WTC11 (cell line): ENCODE measurements at regions not wholly inside any gene's neighbourhood (a gene's known extent, or its start where the extent isn't known, plus 50 kb on each side); places are given as distances from the start of the nearest gene placed in this dataset.

Experiments
- ATAC-seq: fragments of 200-7000 bp; cut with Tn5 transposase; 2 replicates; pipeline ENCODE4 v1.10.0; 2021; ENCODE audit warnings: mild to moderate bottlenecking, moderate library complexity
- CTCF ChIA-PET: fragments of 300-600 bp; sonication (Branson Sonifier 250); formaldehyde crosslinking; loops from one replicate; lab custom pipeline; 2021; ENCODE audit warnings: antibody characterized with exemption; lab: Charles Lee
- POLR2A ChIA-PET: fragments of 350-600 bp; sonication (Branson Sonifier 250); formaldehyde crosslinking; loops from one replicate; lab custom pipeline; 2021; ENCODE audit warnings: antibody characterized with exemption; lab: Charles Lee
- DNase-seq: peaks from one replicate; pipeline ENCODE4 v3.0.0; 2021; ENCODE audit warnings: low spot score
- H3K27ac Mint-ChIP-seq: 2 replicates; pipeline ENCODE4 v1.8.0; 2021; ENCODE audit warnings: mixed read lengths
- H3K27me3 Mint-ChIP-seq: 2 replicates; pipeline ENCODE4 v1.8.0; 2021; ENCODE audit warnings: low read depth, mild to moderate bottlenecking, moderate library complexity, mixed read lengths
- H3K36me3 Mint-ChIP-seq: 2 replicates; pipeline ENCODE4 v1.8.0; 2021; ENCODE audit warnings: mixed read lengths
- H3K4me1 Mint-ChIP-seq: 2 replicates; pipeline ENCODE4 v1.8.0; 2022; ENCODE audit warnings: mixed read lengths
- H3K4me3 Mint-ChIP-seq: 2 replicates; pipeline ENCODE4 v1.8.0; 2021; ENCODE audit warnings: mild to moderate bottlenecking, moderate library complexity, mixed read lengths
- H3K9me3 Mint-ChIP-seq: 2 replicates; pipeline ENCODE4 v1.8.0; 2021; ENCODE audit warnings: mixed read lengths
- EMX1 ChIP-seq: fragments of 250-450 bp; sonication (Bioruptor Pico); IDR thresholded peaks from 2 replicates; pipeline ENCODE4 v1.8.0; 2021; ENCODE audit warnings: mild to moderate bottlenecking
- FOXK1 ChIP-seq: sonication (generic); formaldehyde crosslinking; IDR thresholded peaks from 2 replicates; pipeline ENCODE4 v1.8.0; 2022; ENCODE audit warnings: mild to moderate bottlenecking, moderate library complexity, missing genetic modification reagents
- FOXP1 ChIP-seq: sonication (generic); formaldehyde crosslinking; IDR thresholded peaks from 2 replicates; pipeline ENCODE4 v1.8.0; 2022; ENCODE audit warnings: missing genetic modification reagents, mild to moderate bottlenecking, moderate library complexity, borderline replicate concordance
- JAZF1 ChIP-seq: fragments of 250-450 bp; sonication (Bioruptor Pico); IDR thresholded peaks from 2 replicates; pipeline ENCODE4 v1.9.0; 2021; ENCODE audit warnings: moderate library complexity, mild to moderate bottlenecking, inconsistent platforms
- MXD4 ChIP-seq: fragments of 250-450 bp; sonication (Bioruptor Pico); IDR thresholded peaks from 2 replicates; pipeline ENCODE4 v1.8.0; 2021; ENCODE audit warnings: mild to moderate bottlenecking, moderate library complexity, borderline replicate concordance
- NFATC4 ChIP-seq: fragments of 250-450 bp; sonication (Bioruptor Pico); IDR thresholded peaks from 2 replicates; pipeline ENCODE4 v1.9.0; 2021; ENCODE audit warnings: mild to moderate bottlenecking
- NR3C1 ChIP-seq: sonication (generic); formaldehyde crosslinking; conservative IDR thresholded peaks from 2 replicates; pipeline ENCODE4 v1.8.1; 2023; ENCODE audit warnings: low read depth, mild to moderate bottlenecking, missing genetic modification reagents
- RORB ChIP-seq: fragments of 250-450 bp; sonication (Bioruptor Pico); IDR thresholded peaks from 2 replicates; pipeline ENCODE4 v1.9.0; 2021; ENCODE audit warnings: mild to moderate bottlenecking
- SMAD3 ChIP-seq: sonication (generic); formaldehyde crosslinking; IDR thresholded peaks from 2 replicates; pipeline ENCODE4 v1.8.0; 2022; ENCODE audit warnings: missing genetic modification reagents, mild to moderate bottlenecking, borderline replicate concordance
- TEAD4 ChIP-seq: sonication (generic); formaldehyde crosslinking; IDR thresholded peaks from 2 replicates; pipeline ENCODE4 v1.8.0; 2022; ENCODE audit warnings: mild to moderate bottlenecking, missing genetic modification reagents
- TP53 ChIP-seq: sonication (generic); formaldehyde crosslinking; IDR thresholded peaks from 2 replicates; pipeline ENCODE4 v1.8.1; 2023; ENCODE audit warnings: mild to moderate bottlenecking, missing genetic modification reagents
- ZNF219 ChIP-seq: sonication (generic); formaldehyde crosslinking; IDR thresholded peaks from 2 replicates; pipeline ENCODE4 v1.8.0; 2023; ENCODE audit warnings: missing genetic modification reagents, mild to moderate bottlenecking, borderline replicate concordance
- ZNF416 ChIP-seq: fragments of 250-450 bp; sonication (Bioruptor Pico); IDR thresholded peaks from 2 replicates; pipeline ENCODE4 v1.9.0; 2021; ENCODE audit warnings: mild to moderate bottlenecking, inconsistent platforms
- TF ChIP-seq, protein P1 (sequence below): sonication (generic); formaldehyde crosslinking; IDR thresholded peaks from 2 replicates; pipeline ENCODE4 v1.8.0; 2022; ENCODE audit warnings: mild to moderate bottlenecking, missing genetic modification reagents
- TF ChIP-seq, protein P2 (sequence below): fragments of 250-450 bp; sonication (Bioruptor Pico); IDR thresholded peaks from 2 replicates; pipeline ENCODE4 v2.1.2; 2022; ENCODE audit warnings: mild to moderate bottlenecking, moderate library complexity
- TF ChIP-seq, protein P3 (sequence below): sonication (generic); formaldehyde crosslinking; conservative IDR thresholded peaks from 2 replicates; pipeline ENCODE4 v1.8.1; 2022; ENCODE audit warnings: mild to moderate bottlenecking, missing genetic modification reagents
- TF ChIP-seq, protein P4 (sequence below): fragments of 250-450 bp; sonication (Bioruptor Pico); IDR thresholded peaks from 2 replicates; pipeline ENCODE4 v1.9.0; 2021; ENCODE audit warnings: mild to moderate bottlenecking
- TF ChIP-seq, protein P5 (sequence below): sonication (generic); formaldehyde crosslinking; IDR thresholded peaks from 2 replicates; pipeline ENCODE4 v1.8.1; 2023; ENCODE audit warnings: mild to moderate bottlenecking, missing genetic modification reagents
- TF ChIP-seq, protein P6 (sequence below): fragments of 200-600 bp; IDR thresholded peaks from 2 replicates; pipeline ENCODE4 v1.8.0; 2022; ENCODE audit warnings: antibody characterized with exemption
- TF ChIP-seq, protein P7 (sequence below): sonication (generic); formaldehyde crosslinking; IDR thresholded peaks from 2 replicates; pipeline ENCODE4 v1.8.1; 2022; ENCODE audit warnings: low read depth, missing genetic modification reagents, borderline replicate concordance
- TF ChIP-seq, protein P8 (sequence below): sonication (generic); formaldehyde crosslinking; IDR thresholded peaks from 2 replicates; pipeline ENCODE4 v1.8.1; 2023; ENCODE audit warnings: mild to moderate bottlenecking, missing genetic modification reagents, moderate library complexity
- TF ChIP-seq, protein P9 (sequence below): sonication (generic); formaldehyde crosslinking; IDR thresholded peaks from 2 replicates; pipeline ENCODE4 v1.8.0; 2022; ENCODE audit warnings: mild to moderate bottlenecking, missing genetic modification reagents

DNA sequence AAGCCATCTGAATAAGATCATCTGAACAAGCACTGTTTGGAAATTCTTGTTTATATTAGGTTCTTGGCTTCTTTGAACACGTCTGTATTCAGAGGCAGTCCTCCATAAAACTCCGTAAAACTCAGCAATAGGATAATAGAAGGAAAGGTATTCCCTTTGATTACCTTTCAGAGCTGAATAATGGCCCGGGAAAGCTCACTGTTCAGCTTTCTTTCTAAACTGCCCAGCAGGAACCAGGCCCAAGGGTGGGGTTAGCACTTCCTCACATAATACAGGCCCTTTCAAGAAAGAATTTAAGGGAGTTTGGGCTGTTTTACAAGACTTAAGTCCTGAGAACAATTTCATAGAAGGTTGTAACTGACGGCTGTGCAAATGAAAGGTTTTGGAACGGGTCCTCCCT lies 72.2 kb upstream of the PHLPP1 start (continued):
- TF ChIP-seq, protein P1, sequence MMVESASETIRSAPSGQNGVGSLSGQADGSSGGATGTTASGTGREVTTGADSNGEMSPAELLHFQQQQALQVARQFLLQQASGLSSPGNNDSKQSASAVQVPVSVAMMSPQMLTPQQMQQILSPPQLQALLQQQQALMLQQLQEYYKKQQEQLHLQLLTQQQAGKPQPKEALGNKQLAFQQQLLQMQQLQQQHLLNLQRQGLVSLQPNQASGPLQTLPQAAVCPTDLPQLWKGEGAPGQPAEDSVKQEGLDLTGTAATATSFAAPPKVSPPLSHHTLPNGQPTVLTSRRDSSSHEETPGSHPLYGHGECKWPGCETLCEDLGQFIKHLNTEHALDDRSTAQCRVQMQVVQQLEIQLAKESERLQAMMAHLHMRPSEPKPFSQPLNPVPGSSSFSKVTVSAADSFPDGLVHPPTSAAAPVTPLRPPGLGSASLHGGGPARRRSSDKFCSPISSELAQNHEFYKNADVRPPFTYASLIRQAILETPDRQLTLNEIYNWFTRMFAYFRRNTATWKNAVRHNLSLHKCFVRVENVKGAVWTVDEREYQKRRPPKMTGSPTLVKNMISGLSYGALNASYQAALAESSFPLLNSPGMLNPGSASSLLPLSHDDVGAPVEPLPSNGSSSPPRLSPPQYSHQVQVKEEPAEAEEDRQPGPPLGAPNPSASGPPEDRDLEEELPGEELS (CRISPR knock-in tag) = no peak
- TF ChIP-seq TP53 (CRISPR knock-in tag) (no peak), EMX1 (no peak), JAZF1 (CRISPR knock-in tag) (no peak), SMAD3 (CRISPR knock-in tag) (no peak), ZNF219 (CRISPR knock-in tag) (no peak)
- TF ChIP-seq, protein P2, sequence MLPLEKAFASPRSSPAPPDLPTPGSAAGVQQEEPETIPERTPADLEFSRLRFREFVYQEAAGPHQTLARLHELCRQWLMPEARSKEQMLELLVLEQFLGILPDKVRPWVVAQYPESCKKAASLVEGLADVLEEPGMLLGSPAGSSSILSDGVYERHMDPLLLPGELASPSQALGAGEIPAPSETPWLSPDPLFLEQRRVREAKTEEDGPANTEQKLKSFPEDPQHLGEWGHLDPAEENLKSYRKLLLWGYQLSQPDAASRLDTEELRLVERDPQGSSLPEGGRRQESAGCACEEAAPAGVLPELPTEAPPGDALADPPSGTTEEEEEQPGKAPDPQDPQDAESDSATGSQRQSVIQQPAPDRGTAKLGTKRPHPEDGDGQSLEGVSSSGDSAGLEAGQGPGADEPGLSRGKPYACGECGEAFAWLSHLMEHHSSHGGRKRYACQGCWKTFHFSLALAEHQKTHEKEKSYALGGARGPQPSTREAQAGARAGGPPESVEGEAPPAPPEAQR (CRISPR knock-in tag) = no peak

DNA sequence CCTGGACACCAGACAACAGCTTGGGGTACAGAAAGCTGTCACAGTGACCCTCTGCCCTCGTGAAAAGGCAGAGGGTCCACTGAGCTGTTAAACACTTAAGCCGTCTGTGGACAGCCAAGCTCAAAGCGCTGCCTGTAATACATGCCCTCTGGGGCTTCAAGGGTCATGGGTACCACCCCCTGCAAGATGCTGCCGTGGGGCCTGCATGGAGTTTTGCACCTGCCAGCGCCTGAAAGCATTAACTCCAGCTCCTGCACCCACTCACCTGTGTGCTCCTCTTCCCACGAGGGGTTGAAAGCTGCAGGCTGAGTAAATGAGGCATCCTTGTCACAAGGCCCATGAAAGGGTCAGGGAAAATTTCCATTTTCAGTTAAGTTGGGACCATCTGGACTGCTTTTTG lies 70.6 kb upstream of the PHLPP1 start:
- H3K9me3 Mint-ChIP-seq = peaks cover 17% of the 10 kb centered on the region
- H3K36me3 Mint-ChIP-seq = peaks cover 9% of the 10 kb centered on the region
- no peak overlapping the region for H3K4me3 Mint-ChIP-seq

DNA sequence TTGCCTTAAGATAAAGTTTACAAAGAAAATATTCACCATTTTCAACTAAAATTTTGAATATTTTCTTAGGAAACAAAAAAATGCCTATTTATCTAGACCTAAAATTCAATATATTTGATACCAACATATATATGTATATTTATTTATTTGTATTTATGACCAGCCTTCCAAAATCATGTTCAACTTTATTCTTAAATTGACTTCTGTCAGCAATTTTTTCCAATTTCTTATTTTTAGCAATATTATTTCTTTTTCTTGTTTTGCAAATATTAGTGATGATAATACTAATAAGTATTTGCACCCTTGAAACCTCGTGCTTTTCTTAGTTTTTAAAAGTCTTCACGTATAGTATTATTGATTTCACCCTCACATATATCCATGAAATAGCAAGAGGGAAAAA lies 68.2 kb upstream of the PHLPP1 start:
- ChIA-PET POLR2A (no interaction called here), CTCF (interaction anchor here (0.6 to 2.6 kb wide), 2 partner anchors 9 to 13 kb away, joined by 3 to 14 read pairs; no protein-coding TSS in a partner anchor)
- peaks cover 2% of the 10 kb centered on the region for H3K36me3 Mint-ChIP-seq
- DNase-seq = no peak
- H3K4me3 Mint-ChIP-seq = no peak overlapping the region
- no peak overlapping the region for H3K27ac Mint-ChIP-seq
- peaks cover 8% of the 10 kb centered on the region for H3K9me3 Mint-ChIP-seq
- peaks cover 21% of the 10 kb centered on the region for H3K4me1 Mint-ChIP-seq
- ATAC-seq = no peak
- no peaks in the 10 kb centered on the region for H3K27me3 Mint-ChIP-seq
- TF ChIP-seq, protein P3, sequence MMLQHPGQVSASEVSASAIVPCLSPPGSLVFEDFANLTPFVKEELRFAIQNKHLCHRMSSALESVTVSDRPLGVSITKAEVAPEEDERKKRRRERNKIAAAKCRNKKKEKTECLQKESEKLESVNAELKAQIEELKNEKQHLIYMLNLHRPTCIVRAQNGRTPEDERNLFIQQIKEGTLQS (CRISPR knock-in tag) = no peak
- TF ChIP-seq FOXK1 (CRISPR knock-in tag) (no peak), NFATC4 (CRISPR knock-in tag) (no peak), NR3C1 (no peak), ZNF416 (CRISPR knock-in tag) (no peak)
- TF ChIP-seq, protein P4, sequence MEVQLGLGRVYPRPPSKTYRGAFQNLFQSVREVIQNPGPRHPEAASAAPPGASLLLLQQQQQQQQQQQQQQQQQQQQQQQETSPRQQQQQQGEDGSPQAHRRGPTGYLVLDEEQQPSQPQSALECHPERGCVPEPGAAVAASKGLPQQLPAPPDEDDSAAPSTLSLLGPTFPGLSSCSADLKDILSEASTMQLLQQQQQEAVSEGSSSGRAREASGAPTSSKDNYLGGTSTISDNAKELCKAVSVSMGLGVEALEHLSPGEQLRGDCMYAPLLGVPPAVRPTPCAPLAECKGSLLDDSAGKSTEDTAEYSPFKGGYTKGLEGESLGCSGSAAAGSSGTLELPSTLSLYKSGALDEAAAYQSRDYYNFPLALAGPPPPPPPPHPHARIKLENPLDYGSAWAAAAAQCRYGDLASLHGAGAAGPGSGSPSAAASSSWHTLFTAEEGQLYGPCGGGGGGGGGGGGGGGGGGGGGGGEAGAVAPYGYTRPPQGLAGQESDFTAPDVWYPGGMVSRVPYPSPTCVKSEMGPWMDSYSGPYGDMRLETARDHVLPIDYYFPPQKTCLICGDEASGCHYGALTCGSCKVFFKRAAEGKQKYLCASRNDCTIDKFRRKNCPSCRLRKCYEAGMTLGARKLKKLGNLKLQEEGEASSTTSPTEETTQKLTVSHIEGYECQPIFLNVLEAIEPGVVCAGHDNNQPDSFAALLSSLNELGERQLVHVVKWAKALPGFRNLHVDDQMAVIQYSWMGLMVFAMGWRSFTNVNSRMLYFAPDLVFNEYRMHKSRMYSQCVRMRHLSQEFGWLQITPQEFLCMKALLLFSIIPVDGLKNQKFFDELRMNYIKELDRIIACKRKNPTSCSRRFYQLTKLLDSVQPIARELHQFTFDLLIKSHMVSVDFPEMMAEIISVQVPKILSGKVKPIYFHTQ = no peak
- TF ChIP-seq, protein P5, sequence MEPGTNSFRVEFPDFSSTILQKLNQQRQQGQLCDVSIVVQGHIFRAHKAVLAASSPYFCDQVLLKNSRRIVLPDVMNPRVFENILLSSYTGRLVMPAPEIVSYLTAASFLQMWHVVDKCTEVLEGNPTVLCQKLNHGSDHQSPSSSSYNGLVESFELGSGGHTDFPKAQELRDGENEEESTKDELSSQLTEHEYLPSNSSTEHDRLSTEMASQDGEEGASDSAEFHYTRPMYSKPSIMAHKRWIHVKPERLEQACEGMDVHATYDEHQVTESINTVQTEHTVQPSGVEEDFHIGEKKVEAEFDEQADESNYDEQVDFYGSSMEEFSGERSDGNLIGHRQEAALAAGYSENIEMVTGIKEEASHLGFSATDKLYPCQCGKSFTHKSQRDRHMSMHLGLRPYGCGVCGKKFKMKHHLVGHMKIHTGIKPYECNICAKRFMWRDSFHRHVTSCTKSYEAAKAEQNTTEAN = no peak
- TF ChIP-seq, protein P6, sequence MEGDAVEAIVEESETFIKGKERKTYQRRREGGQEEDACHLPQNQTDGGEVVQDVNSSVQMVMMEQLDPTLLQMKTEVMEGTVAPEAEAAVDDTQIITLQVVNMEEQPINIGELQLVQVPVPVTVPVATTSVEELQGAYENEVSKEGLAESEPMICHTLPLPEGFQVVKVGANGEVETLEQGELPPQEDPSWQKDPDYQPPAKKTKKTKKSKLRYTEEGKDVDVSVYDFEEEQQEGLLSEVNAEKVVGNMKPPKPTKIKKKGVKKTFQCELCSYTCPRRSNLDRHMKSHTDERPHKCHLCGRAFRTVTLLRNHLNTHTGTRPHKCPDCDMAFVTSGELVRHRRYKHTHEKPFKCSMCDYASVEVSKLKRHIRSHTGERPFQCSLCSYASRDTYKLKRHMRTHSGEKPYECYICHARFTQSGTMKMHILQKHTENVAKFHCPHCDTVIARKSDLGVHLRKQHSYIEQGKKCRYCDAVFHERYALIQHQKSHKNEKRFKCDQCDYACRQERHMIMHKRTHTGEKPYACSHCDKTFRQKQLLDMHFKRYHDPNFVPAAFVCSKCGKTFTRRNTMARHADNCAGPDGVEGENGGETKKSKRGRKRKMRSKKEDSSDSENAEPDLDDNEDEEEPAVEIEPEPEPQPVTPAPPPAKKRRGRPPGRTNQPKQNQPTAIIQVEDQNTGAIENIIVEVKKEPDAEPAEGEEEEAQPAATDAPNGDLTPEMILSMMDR = no peak

More for the DNA sequence above, 70.6 kb upstream of the PHLPP1 start:
- H3K27ac Mint-ChIP-seq = no peak overlapping the region
- POLR2A ChIA-PET = no interaction called here
- TF ChIP-seq FOXP1 (no peak), RORB (no peak), MXD4 (CRISPR knock-in tag) (no peak), NFATC4 (CRISPR knock-in tag) (no peak), TEAD4 (no peak)
- TF ChIP-seq, protein P7, sequence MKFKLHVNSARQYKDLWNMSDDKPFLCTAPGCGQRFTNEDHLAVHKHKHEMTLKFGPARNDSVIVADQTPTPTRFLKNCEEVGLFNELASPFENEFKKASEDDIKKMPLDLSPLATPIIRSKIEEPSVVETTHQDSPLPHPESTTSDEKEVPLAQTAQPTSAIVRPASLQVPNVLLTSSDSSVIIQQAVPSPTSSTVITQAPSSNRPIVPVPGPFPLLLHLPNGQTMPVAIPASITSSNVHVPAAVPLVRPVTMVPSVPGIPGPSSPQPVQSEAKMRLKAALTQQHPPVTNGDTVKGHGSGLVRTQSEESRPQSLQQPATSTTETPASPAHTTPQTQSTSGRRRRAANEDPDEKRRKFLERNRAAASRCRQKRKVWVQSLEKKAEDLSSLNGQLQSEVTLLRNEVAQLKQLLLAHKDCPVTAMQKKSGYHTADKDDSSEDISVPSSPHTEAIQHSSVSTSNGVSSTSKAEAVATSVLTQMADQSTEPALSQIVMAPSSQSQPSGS (CRISPR knock-in tag) = no peak
- TF ChIP-seq, protein P8, sequence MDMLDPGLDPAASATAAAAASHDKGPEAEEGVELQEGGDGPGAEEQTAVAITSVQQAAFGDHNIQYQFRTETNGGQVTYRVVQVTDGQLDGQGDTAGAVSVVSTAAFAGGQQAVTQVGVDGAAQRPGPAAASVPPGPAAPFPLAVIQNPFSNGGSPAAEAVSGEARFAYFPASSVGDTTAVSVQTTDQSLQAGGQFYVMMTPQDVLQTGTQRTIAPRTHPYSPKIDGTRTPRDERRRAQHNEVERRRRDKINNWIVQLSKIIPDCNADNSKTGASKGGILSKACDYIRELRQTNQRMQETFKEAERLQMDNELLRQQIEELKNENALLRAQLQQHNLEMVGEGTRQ (CRISPR knock-in tag) = no peak
- TF ChIP-seq, protein P9, sequence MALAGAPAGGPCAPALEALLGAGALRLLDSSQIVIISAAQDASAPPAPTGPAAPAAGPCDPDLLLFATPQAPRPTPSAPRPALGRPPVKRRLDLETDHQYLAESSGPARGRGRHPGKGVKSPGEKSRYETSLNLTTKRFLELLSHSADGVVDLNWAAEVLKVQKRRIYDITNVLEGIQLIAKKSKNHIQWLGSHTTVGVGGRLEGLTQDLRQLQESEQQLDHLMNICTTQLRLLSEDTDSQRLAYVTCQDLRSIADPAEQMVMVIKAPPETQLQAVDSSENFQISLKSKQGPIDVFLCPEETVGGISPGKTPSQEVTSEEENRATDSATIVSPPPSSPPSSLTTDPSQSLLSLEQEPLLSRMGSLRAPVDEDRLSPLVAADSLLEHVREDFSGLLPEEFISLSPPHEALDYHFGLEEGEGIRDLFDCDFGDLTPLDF (CRISPR knock-in tag) = no peak
- TF ChIP-seq, all 79 proteins: peak for 0
- ATAC-seq = no peak
- no peaks in the 10 kb centered on the region for H3K27me3 Mint-ChIP-seq
- CTCF ChIA-PET = interaction anchor here (1.2 kb wide), 1 partner anchor 70 kb away, joined by 3 read pairs; the partner anchor contains the start of gene PHLPP1
- DNase-seq = no peak
- peaks cover 24% of the 10 kb centered on the region for H3K4me1 Mint-ChIP-seq
